SJCRH30 (cell line): ENCODE measurements at regions not wholly inside any gene's neighbourhood (a gene's known extent, or its start where the extent isn't known, plus 50 kb on each side); places are given as distances from the start of the nearest gene placed in this dataset.
"Not testable (repeated sequence)": the region's sequence is repeated elsewhere in the genome, so short reads cannot be mapped to it uniquely, and the experiment has no call there.

ENCODE experiments used
- DNase-seq, 2 experiments: peaks; one replicate each; pipeline ENCODE4 v3.0.0-alpha.2; 2015 to 2020
- H3K27ac ChIP-seq: fragments of 250-450 bp; sonication (Bioruptor Pico); 2 replicates; pipeline ENCODE4 v1.5.1; 2020; ENCODE audit warnings: mild to moderate bottlenecking, moderate library complexity
- H3K27me3 ChIP-seq: fragments of 250-450 bp; sonication (Bioruptor Pico); 2 replicates; pipeline ENCODE4 v1.5.1; 2020; ENCODE audit warnings: mild to moderate bottlenecking, moderate library complexity
- H3K36me3 ChIP-seq: fragments of 250-450 bp; sonication (Bioruptor Pico); 2 replicates; pipeline ENCODE4 v1.5.1; 2020; ENCODE audit warnings: mild to moderate bottlenecking, moderate library complexity
- H3K4me1 ChIP-seq: fragments of 250-450 bp; sonication (Bioruptor Pico); 2 replicates; pipeline ENCODE4 v1.5.1; 2020; ENCODE audit warnings: mild to moderate bottlenecking, moderate library complexity
- H3K4me3 ChIP-seq: fragments of 250-450 bp; sonication (Bioruptor Pico); 2 replicates; pipeline ENCODE4 v1.5.1; 2020; ENCODE audit warnings: mild to moderate bottlenecking, moderate library complexity
- H3K9me3 ChIP-seq: fragments of 250-450 bp; sonication (Bioruptor Pico); replicated peaks from 2 replicates; pipeline ENCODE4 v1.5.1; 2020; ENCODE audit warnings: mild to moderate bottlenecking, moderate library complexity

GRCh38 chr18:27540111-27540510 is 355.0 kb upstream of the CHST9 start:
- no peaks in the 10 kb centered on the region for H3K4me1 ChIP-seq
- no peak for DNase-seq
- no peak overlapping the region for H3K4me3 ChIP-seq
- no peak overlapping the region for H3K27ac ChIP-seq
- H3K36me3 ChIP-seq: no peaks in the 10 kb centered on the region
- no peaks in the 10 kb centered on the region for H3K9me3 ChIP-seq
- H3K27me3 ChIP-seq: no peaks in the 10 kb centered on the region

GRCh38 chr18:27528925-27529521 is 343.9 kb upstream of the CHST9 start:
- no peaks in the 10 kb centered on the region for H3K27me3 ChIP-seq
- no peak for DNase-seq
- H3K4me3 ChIP-seq: no peak overlapping the region
- H3K4me1 ChIP-seq: no peaks in the 10 kb centered on the region
- H3K9me3 ChIP-seq: no peaks in the 10 kb centered on the region
- H3K36me3 ChIP-seq: no peaks in the 10 kb centered on the region
- H3K27ac ChIP-seq: no peak overlapping the region

GRCh38 chr18:27527856-27528255 is 342.7 kb upstream of the CHST9 start:
- DNase-seq: no peak
- Histone ChIP-seq H3K4me1 (no peaks in the 10 kb centered on the region), H3K36me3 (no peaks in the 10 kb centered on the region), H3K9me3 (no peaks in the 10 kb centered on the region), H3K4me3 (no peak overlapping the region), H3K27ac (no peak overlapping the region), H3K27me3 (no peaks in the 10 kb centered on the region)

GRCh38 chr18:27520401-27520800 is 335.3 kb upstream of the CHST9 start:
- no peaks in the 10 kb centered on the region for H3K27me3 ChIP-seq
- H3K4me3 ChIP-seq: no peak overlapping the region
- DNase-seq: no peak
- H3K27ac ChIP-seq: no peak overlapping the region
- no peaks in the 10 kb centered on the region for H3K9me3 ChIP-seq
- H3K36me3 ChIP-seq: no peaks in the 10 kb centered on the region
- H3K4me1 ChIP-seq: no peaks in the 10 kb centered on the region

GRCh38 chr18:27510036-27510633 is 325.0 kb upstream of the CHST9 start:
- not testable (repeated sequence) for H3K36me3 ChIP-seq, H3K4me3 ChIP-seq, H3K4me1 ChIP-seq, DNase-seq, H3K27ac ChIP-seq, H3K9me3 ChIP-seq, H3K27me3 ChIP-seq

- no peak for DNase-seq
Observed at GRCh38 chr18:27501671-27502070, 316.6 kb upstream of the CHST9 start.

GRCh38 chr18:27500531-27500930 is 315.4 kb upstream of the CHST9 start:
- H3K4me3 ChIP-seq: no peak overlapping the region
- no peaks in the 10 kb centered on the region for H3K4me1 ChIP-seq
- no peak overlapping the region for H3K27ac ChIP-seq
- H3K9me3 ChIP-seq: no peaks in the 10 kb centered on the region
- H3K27me3 ChIP-seq: no peaks in the 10 kb centered on the region
- H3K36me3 ChIP-seq: no peaks in the 10 kb centered on the region
- no peak for DNase-seq

More at GRCh38 chr18:27501671-27502070, 316.6 kb upstream of the CHST9 start:
- Histone ChIP-seq H3K9me3 (no peaks in the 10 kb centered on the region), H3K4me1 (no peaks in the 10 kb centered on the region), H3K4me3 (no peak overlapping the region), H3K36me3 (no peaks in the 10 kb centered on the region), H3K27me3 (no peaks in the 10 kb centered on the region), H3K27ac (no peak overlapping the region)

- no peaks in the 10 kb centered on the region for H3K27me3 ChIP-seq
- no peak overlapping the region for H3K4me3 ChIP-seq
- DNase-seq: no peak
- no peaks in the 10 kb centered on the region for H3K4me1 ChIP-seq
- no peak overlapping the region for H3K27ac ChIP-seq
- H3K9me3 ChIP-seq: no peaks in the 10 kb centered on the region
- no peaks in the 10 kb centered on the region for H3K36me3 ChIP-seq
Observed at GRCh38 chr18:27497246-27497645, 312.1 kb upstream of the CHST9 start.

- Histone ChIP-seq H3K4me3 (no peak overlapping the region), H3K36me3 (no peaks in the 10 kb centered on the region), H3K27ac (no peak overlapping the region), H3K9me3 (no peaks in the 10 kb centered on the region), H3K27me3 (no peaks in the 10 kb centered on the region), H3K4me1 (no peaks in the 10 kb centered on the region)
- no peak for DNase-seq
Observed at GRCh38 chr18:27493182-27493581, 308.1 kb upstream of the CHST9 start.

GRCh38 chr18:27491772-27492171 is 306.7 kb upstream of the CHST9 start:
- no peaks in the 10 kb centered on the region for H3K9me3 ChIP-seq
- no peak overlapping the region for H3K4me3 ChIP-seq
- no peak for DNase-seq
- no peaks in the 10 kb centered on the region for H3K27me3 ChIP-seq
- no peaks in the 10 kb centered on the region for H3K4me1 ChIP-seq
- H3K27ac ChIP-seq: no peak overlapping the region
- no peaks in the 10 kb centered on the region for H3K36me3 ChIP-seq

- no peaks in the 10 kb centered on the region for H3K36me3 ChIP-seq
- no peaks in the 10 kb centered on the region for H3K4me1 ChIP-seq
- H3K4me3 ChIP-seq: no peak overlapping the region
- DNase-seq: no peak
- no peak overlapping the region for H3K27ac ChIP-seq
- no peaks in the 10 kb centered on the region for H3K9me3 ChIP-seq
- no peaks in the 10 kb centered on the region for H3K27me3 ChIP-seq
Observed at GRCh38 chr18:27483276-27483675, 298.2 kb upstream of the CHST9 start.

- Histone ChIP-seq H3K4me3 (no peak overlapping the region), H3K27ac (no peak overlapping the region), H3K9me3 (no peaks in the 10 kb centered on the region), H3K4me1 (no peaks in the 10 kb centered on the region), H3K27me3 (no peaks in the 10 kb centered on the region), H3K36me3 (no peaks in the 10 kb centered on the region)
- DNase-seq: no peak
Observed at GRCh38 chr18:27478459-27478858, 293.4 kb upstream of the CHST9 start.

GRCh38 chr18:27473318-27473717 is 288.2 kb upstream of the CHST9 start:
- Histone ChIP-seq H3K27ac (no peak overlapping the region), H3K27me3 (no peaks in the 10 kb centered on the region), H3K4me1 (no peaks in the 10 kb centered on the region), H3K36me3 (no peaks in the 10 kb centered on the region), H3K9me3 (no peaks in the 10 kb centered on the region), H3K4me3 (no peak overlapping the region)
- no peak for DNase-seq

GRCh38 chr18:27467073-27467472 is 282.0 kb upstream of the CHST9 start:
- no peak overlapping the region for H3K27ac ChIP-seq

GRCh38 chr18:27461957-27462356 is 276.8 kb upstream of the CHST9 start:
- Histone ChIP-seq H3K27ac (no peak overlapping the region), H3K9me3 (no peaks in the 10 kb centered on the region), H3K4me3 (no peak overlapping the region), H3K27me3 (no peaks in the 10 kb centered on the region), H3K36me3 (no peaks in the 10 kb centered on the region), H3K4me1 (no peaks in the 10 kb centered on the region)
- DNase-seq: no peak

More at GRCh38 chr18:27467073-27467472, 282.0 kb upstream of the CHST9 start:
- Histone ChIP-seq H3K4me3 (no peak overlapping the region), H3K9me3 (no peaks in the 10 kb centered on the region), H3K4me1 (no peaks in the 10 kb centered on the region), H3K36me3 (no peaks in the 10 kb centered on the region), H3K27me3 (no peaks in the 10 kb centered on the region)
- no peak for DNase-seq

GRCh38 chr18:27449104-27449503 is 264.0 kb upstream of the CHST9 start:
- Histone ChIP-seq H3K4me1 (peaks cover 4% of the 10 kb centered on the region; the same call in 1 of the 2 replicates), H3K27me3 (no peaks in the 10 kb centered on the region), H3K36me3 (no peaks in the 10 kb centered on the region), H3K9me3 (no peaks in the 10 kb centered on the region), H3K27ac (no peak overlapping the region), H3K4me3 (no peak overlapping the region)
- no peak for DNase-seq
